PC-3 (cell line): ENCODE measurements at regions not wholly inside any gene's neighbourhood (a gene's known extent, or its start where the extent isn't known, plus 50 kb on each side); places are given as distances from the start of the nearest gene placed in this dataset.
"Not testable (repeated sequence)": the region's sequence is repeated elsewhere in the genome, so short reads cannot be mapped to it uniquely, and the experiment has no call there.

ENCODE experiments used
- ATAC-seq: fragments of 200-7000 bp; cut with Tn5 transposase; 2 replicates; pipeline ENCODE4 v1.9.1; 2020; ENCODE audit warnings: mild to moderate bottlenecking, moderate library complexity
- BruUV-seq: library from RNA; stranded (reverse); fragments of 400-500 nt; replicated peaks from 2 replicates; lab custom pipeline; 2021; lab: Mats Ljungman, UMichigan
- CTCF ChIA-PET: fragments of 300-600 bp; sonication (Branson Sonifier 250); formaldehyde crosslinking; loops from one replicate; lab custom pipeline; 2022; ENCODE audit warnings: antibody characterized with exemption; lab: Charles Lee
- POLR2A ChIA-PET: fragments of 300-600 bp; sonication (Branson Sonifier 250); formaldehyde crosslinking; loops from one replicate; lab custom pipeline; 2022; ENCODE audit warnings: antibody characterized with exemption; ENCODE audit not compliant: unreplicated experiment; lab: Charles Lee
- DNase-seq: peaks from one replicate; pipeline ENCODE4 v3.0.0-alpha.2; 2015
- H2AFZ ChIP-seq: fragments of 300-600 bp; sonication (generic); 2 replicates; pipeline ENCODE4 v1.6.0; 2016; ENCODE audit warnings: antibody characterized with exemption, low read length
- H3F3A ChIP-seq: fragments of 300-600 bp; sonication (generic); one replicate; pipeline ENCODE4 v1.6.0; 2017; ENCODE audit warnings: antibody characterized with exemption, low read length, control low read depth, mild to moderate bottlenecking; ENCODE audit not compliant: unreplicated experiment
- H3K27ac ChIP-seq: fragments of 300-600 bp; sonication (generic); 2 replicates; pipeline ENCODE4 v1.5.1; 2016; ENCODE audit warnings: mild to moderate bottlenecking, low read length
- H3K27me3 ChIP-seq: fragments of 300-600 bp; sonication (generic); 2 replicates; pipeline ENCODE4 v1.6.1; 2016; ENCODE audit warnings: low read length, mixed read lengths
- H3K36me3 ChIP-seq: fragments of 300-600 bp; sonication (generic); 2 replicates; pipeline ENCODE4 v1.6.1; 2016; ENCODE audit warnings: low read depth, mixed run types, low read length, mixed read lengths
- H3K4me1 ChIP-seq: fragments of 300-600 bp; sonication (generic); 2 replicates; pipeline ENCODE4 v1.5.1; 2016; ENCODE audit warnings: low read length; ENCODE audit not compliant: insufficient read depth
- H3K4me2 ChIP-seq: fragments of 300-600 bp; sonication (generic); 2 replicates; pipeline ENCODE4 v1.6.0; 2016; ENCODE audit warnings: low read length
- H3K4me3 ChIP-seq: fragments of 300-600 bp; sonication (generic); 2 replicates; pipeline ENCODE4 v1.5.1; 2016; ENCODE audit warnings: mild to moderate bottlenecking, low read length, mixed read lengths
- H3K79me2 ChIP-seq: fragments of 300-600 bp; sonication (generic); 2 replicates; pipeline ENCODE4 v1.6.1; 2017; ENCODE audit warnings: low read length, mixed read lengths
- H3K9ac ChIP-seq: fragments of 300-600 bp; sonication (generic); 2 replicates; pipeline ENCODE4 v1.6.0; 2016; ENCODE audit warnings: mild to moderate bottlenecking, low read length
- H3K9me2 ChIP-seq: fragments of 300-600 bp; sonication (generic); replicated peaks from 2 replicates; pipeline ENCODE4 v1.6.1; 2016; ENCODE audit warnings: mixed run types, low read length, mixed read lengths
- H3K9me3 ChIP-seq: fragments of 300-600 bp; sonication (generic); 2 replicates; pipeline ENCODE4 v1.6.1; 2016; ENCODE audit warnings: low read length, mixed read lengths
- H4K20me1 ChIP-seq: fragments of 300-600 bp; sonication (generic); 2 replicates; pipeline ENCODE4 v1.6.1; 2016; ENCODE audit warnings: low read length, mixed read lengths
- EZH2 ChIP-seq: fragments of 300-600 bp; sonication (generic); IDR thresholded peaks from one replicate; pipeline ENCODE4 v1.6.1; 2017; ENCODE audit warnings: antibody characterized with exemption, mild to moderate bottlenecking, low read length; ENCODE audit not compliant: unreplicated experiment
- EZH2phosphoT487 ChIP-seq: fragments of 300-600 bp; sonication (generic); IDR thresholded peaks from 2 replicates; pipeline ENCODE4 v1.6.1; 2018; ENCODE audit warnings: mild to moderate bottlenecking, antibody characterized with exemption, low read length, borderline replicate concordance
- intact Hi-C: fragments of 100-400 bp; cut with micrococcal nuclease; formaldehyde crosslinking; loops from 2 replicates; pipeline ENCODE4 v1.9.0; 2023
- TF ChIP-seq, protein P1 (sequence below): fragments of 300-600 bp; sonication (generic); conservative IDR thresholded peaks from 2 replicates; pipeline ENCODE4 v1.5.1; 2017; ENCODE audit warnings: antibody characterized with exemption, low read depth, mild to moderate bottlenecking, low read length

DNA sequence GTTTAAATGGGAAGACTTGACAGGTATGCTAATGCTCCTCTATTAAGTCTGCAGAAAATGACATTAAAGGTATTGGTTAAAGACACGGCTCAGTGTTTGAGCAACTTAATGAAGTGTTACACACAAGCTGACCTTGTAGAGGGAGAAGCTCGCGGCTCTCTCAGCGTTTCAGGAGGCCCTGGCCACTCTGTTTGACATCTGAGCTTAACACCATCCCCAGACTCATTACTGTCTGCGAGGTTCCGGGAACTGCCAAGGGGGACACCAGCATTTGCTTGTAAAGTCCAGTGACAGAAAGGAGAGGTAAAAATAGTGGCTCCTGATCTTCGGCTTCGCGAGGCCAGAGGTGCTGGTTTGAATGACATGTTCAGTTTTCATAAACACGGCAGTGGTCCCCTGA lies 540.7 kb upstream of the CADM1 start:
- Histone ChIP-seq H3K27ac (no peak overlapping the region), H4K20me1 (no peaks in the 10 kb centered on the region), H3K79me2 (no peaks in the 10 kb centered on the region), H3K4me1 (no peaks in the 10 kb centered on the region), H3K9me2 (no peaks in the 10 kb centered on the region), H3K9me3 (peaks cover 11% of the 10 kb centered on the region; the same call in 1 of the 2 replicates), H2AFZ (no peak overlapping the region), H3F3A (no peaks in the 10 kb centered on the region), H3K4me3 (no peak overlapping the region), H3K27me3 (no peaks in the 10 kb centered on the region), H3K9ac (no peak overlapping the region), H3K36me3 (no peaks in the 10 kb centered on the region), H3K4me2 (no peak overlapping the region)
- BruUV-seq: no TSS peak
- TF ChIP-seq, protein P1, sequence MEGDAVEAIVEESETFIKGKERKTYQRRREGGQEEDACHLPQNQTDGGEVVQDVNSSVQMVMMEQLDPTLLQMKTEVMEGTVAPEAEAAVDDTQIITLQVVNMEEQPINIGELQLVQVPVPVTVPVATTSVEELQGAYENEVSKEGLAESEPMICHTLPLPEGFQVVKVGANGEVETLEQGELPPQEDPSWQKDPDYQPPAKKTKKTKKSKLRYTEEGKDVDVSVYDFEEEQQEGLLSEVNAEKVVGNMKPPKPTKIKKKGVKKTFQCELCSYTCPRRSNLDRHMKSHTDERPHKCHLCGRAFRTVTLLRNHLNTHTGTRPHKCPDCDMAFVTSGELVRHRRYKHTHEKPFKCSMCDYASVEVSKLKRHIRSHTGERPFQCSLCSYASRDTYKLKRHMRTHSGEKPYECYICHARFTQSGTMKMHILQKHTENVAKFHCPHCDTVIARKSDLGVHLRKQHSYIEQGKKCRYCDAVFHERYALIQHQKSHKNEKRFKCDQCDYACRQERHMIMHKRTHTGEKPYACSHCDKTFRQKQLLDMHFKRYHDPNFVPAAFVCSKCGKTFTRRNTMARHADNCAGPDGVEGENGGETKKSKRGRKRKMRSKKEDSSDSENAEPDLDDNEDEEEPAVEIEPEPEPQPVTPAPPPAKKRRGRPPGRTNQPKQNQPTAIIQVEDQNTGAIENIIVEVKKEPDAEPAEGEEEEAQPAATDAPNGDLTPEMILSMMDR: no peak
- no peak for TF ChIP-seq EZH2
- ATAC-seq: no peak
- ChIA-PET CTCF (no interaction called here), POLR2A (no interaction called here)
- DNase-seq: no peak
- intact Hi-C loops: no loop called here

DNA sequence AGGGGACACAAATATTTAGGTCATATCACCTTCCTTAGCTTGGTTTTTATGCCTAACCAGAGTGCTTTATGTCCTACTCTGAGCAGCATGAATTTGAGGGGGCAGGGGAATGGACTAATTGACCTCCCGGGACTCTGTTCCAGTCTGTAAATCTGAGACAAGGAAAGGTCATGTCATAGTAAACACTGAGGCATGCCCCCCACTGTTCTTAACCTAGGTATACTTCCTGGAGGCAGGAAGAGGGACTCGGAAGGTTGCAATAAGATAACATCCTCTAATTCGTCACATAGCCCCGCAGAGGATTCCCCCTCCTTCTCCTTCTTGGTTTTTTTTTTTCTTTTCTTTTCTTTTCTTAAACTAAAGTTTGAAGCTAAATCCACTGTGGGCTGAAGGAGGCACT lies 540.3 kb upstream of the CADM1 start:
- H3K9me3 ChIP-seq: peaks cover 15% of the 10 kb centered on the region; the same call in 1 of the 2 replicates
- ATAC-seq: no peak
- H3K27ac ChIP-seq: no peak overlapping the region
- TF ChIP-seq EZH2 (no peak), EZH2phosphoT487 (no peak)
- TF ChIP-seq, protein P1: no peak
- no peaks in the 10 kb centered on the region for H3K79me2 ChIP-seq
- H3K36me3 ChIP-seq: no peaks in the 10 kb centered on the region
- no peak overlapping the region for H2AFZ ChIP-seq
- no peaks in the 10 kb centered on the region for H3K4me1 ChIP-seq
- H3K9me2 ChIP-seq: no peaks in the 10 kb centered on the region
- H3K4me2 ChIP-seq: no peak overlapping the region
- no peaks in the 10 kb centered on the region for H4K20me1 ChIP-seq
- H3F3A ChIP-seq: no peaks in the 10 kb centered on the region
- BruUV-seq: no TSS peak
- CTCF ChIA-PET: no interaction called here
- POLR2A ChIA-PET: no interaction called here
- intact Hi-C loops: no loop called here
- no peak for DNase-seq
- no peak overlapping the region for H3K4me3 ChIP-seq
- H3K27me3 ChIP-seq: no peaks in the 10 kb centered on the region
- no peak overlapping the region for H3K9ac ChIP-seq

DNA sequence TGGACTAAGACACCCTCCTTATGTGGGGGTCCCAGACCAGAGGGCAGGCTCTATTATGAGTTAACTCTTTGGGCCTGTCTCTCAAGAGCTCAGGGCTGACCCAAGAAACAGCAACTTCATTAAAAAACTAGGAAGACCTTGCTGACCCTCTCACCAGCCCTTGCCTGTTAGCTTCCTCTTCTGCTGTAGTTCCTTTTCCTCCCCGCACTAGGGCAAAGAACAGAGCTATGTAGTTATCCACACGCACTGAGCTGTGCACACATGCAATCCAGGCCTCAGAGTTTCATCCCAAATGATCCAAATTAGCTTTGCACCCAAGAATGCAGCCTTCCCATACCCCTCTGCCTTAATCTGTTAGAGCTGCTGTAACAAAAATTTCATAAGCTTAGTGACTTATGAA lies 539.6 kb upstream of the CADM1 start:
- CTCF ChIA-PET: no interaction called here
- Histone ChIP-seq H3K4me1 (no peaks in the 10 kb centered on the region), H3K79me2 (no peaks in the 10 kb centered on the region), H3K27me3 (no peaks in the 10 kb centered on the region), H3K4me2 (no peak overlapping the region), H3K4me3 (no peak overlapping the region), H3K36me3 (no peaks in the 10 kb centered on the region), H3F3A (no peaks in the 10 kb centered on the region), H3K9me2 (no peaks in the 10 kb centered on the region), H2AFZ (no peak overlapping the region), H3K9ac (no peak overlapping the region), H4K20me1 (no peaks in the 10 kb centered on the region), H3K9me3 (peaks cover 16% of the 10 kb centered on the region; the same call in 1 of the 2 replicates), H3K27ac (no peak overlapping the region)
- ATAC-seq: no peak
- DNase-seq: no peak
- intact Hi-C loops: no loop called here
- BruUV-seq: no TSS peak
- TF ChIP-seq EZH2 (no peak), EZH2phosphoT487 (no peak)
- TF ChIP-seq, protein P1: no peak
- POLR2A ChIA-PET: no interaction called here

DNA sequence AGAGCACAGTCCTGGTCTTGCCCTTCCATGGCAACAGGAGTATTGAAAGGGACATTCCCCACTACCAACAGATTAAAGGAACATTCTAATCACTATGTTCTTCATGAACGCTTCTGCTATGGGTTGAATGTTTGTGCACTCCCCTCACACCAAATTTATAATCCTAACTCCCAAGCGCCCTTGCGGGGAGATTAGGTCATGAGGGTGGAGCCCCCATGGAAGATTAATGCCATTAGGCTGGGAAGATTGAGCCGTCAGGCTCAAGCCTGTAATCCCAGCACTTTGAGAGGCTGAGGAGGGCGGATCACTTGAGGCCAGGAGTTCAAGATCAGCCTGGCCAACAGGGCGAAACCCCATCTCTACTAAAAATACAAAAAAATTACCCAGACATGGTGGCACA lies 538.8 kb upstream of the CADM1 start:
- intact Hi-C loops, ATAC-seq, BruUV-seq: not testable (repeated sequence)

More for the DNA sequence above, 538.8 kb upstream of the CADM1 start:
- H4K20me1 ChIP-seq, H3K27me3 ChIP-seq, H3K79me2 ChIP-seq, H3K4me3 ChIP-seq, H3K27ac ChIP-seq, H3K4me1 ChIP-seq, H3K4me2 ChIP-seq, POLR2A ChIA-PET, H3K9me2 ChIP-seq, H3K36me3 ChIP-seq, H3K9ac ChIP-seq, H2AFZ ChIP-seq, H3F3A ChIP-seq, CTCF ChIA-PET, DNase-seq: not testable (repeated sequence)
- H3K9me3 ChIP-seq: peaks cover 20% of the 10 kb centered on the region; the same call in 1 of the 2 replicates
